ENCODE measurements at regions not wholly inside any gene's neighbourhood (a gene's known extent, or its start where the extent isn't known, plus 50 kb on each side); places are given as distances from the start of the nearest gene placed in this dataset.
"Not testable (repeated sequence)": the region's sequence is repeated elsewhere in the genome, so short reads cannot be mapped to it uniquely, and the experiment has no call there.

GRCh38 chr13:90824032-90824431, 523.5 kb upstream of the MIR17HG start:
- DNase-seq (ENCODE audit: low read depth, low spot score), result no peak
- Histone ChIP-seq H3K27ac (no peak overlapping the region), H3K9me3 (ENCODE audit: low read depth, low read length) (no peaks in the 10 kb centered on the region), H3K36me3 (ENCODE audit: insufficient read depth, low read length) (no peaks in the 10 kb centered on the region), H3K9ac (ENCODE audit: insufficient read length) (no peak overlapping the region), H3K4me3 (no peak overlapping the region)
- TF ChIP-seq EZH2 (IDR thresholded peaks at IDR 0.05) (no peak), FOXP2 (optimal IDR thresholded peaks at IDR 0.05; ENCODE audit: control extremely low read depth, extremely low read length, insufficient read depth) (no peak), POLR2AphosphoS5 (IDR thresholded peaks at IDR 0.05; ENCODE audit: borderline replicate concordance, low read depth, low read length) (no peak)

- Histone ChIP-seq H3K4me3 (no peak overlapping the region), H3K9ac (ENCODE audit: insufficient read length) (no peak overlapping the region), H3K27ac (no peak overlapping the region), H3K9me3 (ENCODE audit: low read depth, low read length) (no peaks in the 10 kb centered on the region), H3K36me3 (ENCODE audit: insufficient read depth, low read length) (no peaks in the 10 kb centered on the region)
- TF ChIP-seq FOXP2 (optimal IDR thresholded peaks at IDR 0.05; ENCODE audit: control extremely low read depth, extremely low read length, insufficient read depth), result no peak
- TF ChIP-seq EZH2 (IDR thresholded peaks at IDR 0.05), result no peak
- no peak for TF ChIP-seq POLR2AphosphoS5 (IDR thresholded peaks at IDR 0.05; ENCODE audit: borderline replicate concordance, low read depth, low read length)
- DNase-seq (ENCODE audit: low read depth, low spot score), result no peak
Measured at GRCh38 chr13:90826688-90827087, 520.8 kb upstream of the MIR17HG start.

- Histone ChIP-seq H3K27ac (no peak overlapping the region), H3K9ac (ENCODE audit: insufficient read length) (no peak overlapping the region), H3K36me3 (ENCODE audit: insufficient read depth, low read length) (no peaks in the 10 kb centered on the region), H3K9me3 (ENCODE audit: low read depth, low read length) (no peaks in the 10 kb centered on the region), H3K4me3 (no peak overlapping the region)
- TF ChIP-seq FOXP2 (optimal IDR thresholded peaks at IDR 0.05; ENCODE audit: control extremely low read depth, extremely low read length, insufficient read depth) (no peak), EZH2 (IDR thresholded peaks at IDR 0.05) (no peak), POLR2AphosphoS5 (IDR thresholded peaks at IDR 0.05; ENCODE audit: borderline replicate concordance, low read depth, low read length) (no peak)
- DNase-seq (ENCODE audit: low read depth, low spot score), result no peak
Measured at GRCh38 chr13:90830782-90831181, 516.7 kb upstream of the MIR17HG start.

GRCh38 chr13:90833951-90834350, 513.5 kb upstream of the MIR17HG start:
- Histone ChIP-seq H3K4me3 (no peak overlapping the region), H3K9ac (ENCODE audit: insufficient read length) (no peak overlapping the region), H3K36me3 (ENCODE audit: insufficient read depth, low read length) (no peaks in the 10 kb centered on the region), H3K27ac (no peak overlapping the region), H3K9me3 (ENCODE audit: low read depth, low read length) (no peaks in the 10 kb centered on the region)
- TF ChIP-seq FOXP2 (optimal IDR thresholded peaks at IDR 0.05; ENCODE audit: control extremely low read depth, extremely low read length, insufficient read depth) (no peak), POLR2AphosphoS5 (IDR thresholded peaks at IDR 0.05; ENCODE audit: borderline replicate concordance, low read depth, low read length) (no peak), EZH2 (IDR thresholded peaks at IDR 0.05) (no peak)
- no peak for DNase-seq (ENCODE audit: low read depth, low spot score)

- Histone ChIP-seq H3K9ac (ENCODE audit: insufficient read length) (no peak overlapping the region), H3K36me3 (ENCODE audit: insufficient read depth, low read length) (no peaks in the 10 kb centered on the region), H3K4me3 (no peak overlapping the region), H3K9me3 (ENCODE audit: low read depth, low read length) (no peaks in the 10 kb centered on the region), H3K27ac (no peak overlapping the region)
- DNase-seq (ENCODE audit: low read depth, low spot score), result no peak
- TF ChIP-seq POLR2AphosphoS5 (IDR thresholded peaks at IDR 0.05; ENCODE audit: borderline replicate concordance, low read depth, low read length) (no peak), FOXP2 (optimal IDR thresholded peaks at IDR 0.05; ENCODE audit: control extremely low read depth, extremely low read length, insufficient read depth) (no peak), EZH2 (IDR thresholded peaks at IDR 0.05) (no peak)
Measured at GRCh38 chr13:90834700-90835099, 512.8 kb upstream of the MIR17HG start.

- no peaks in the 10 kb centered on the region for H3K9me3 ChIP-seq (ENCODE audit: low read depth, low read length)
- H3K36me3 ChIP-seq (ENCODE audit: insufficient read depth, low read length), result no peaks in the 10 kb centered on the region
- no peak overlapping the region for H3K4me3 ChIP-seq
- no peak for TF ChIP-seq EZH2 (IDR thresholded peaks at IDR 0.05)
- TF ChIP-seq POLR2AphosphoS5 (IDR thresholded peaks at IDR 0.05; ENCODE audit: borderline replicate concordance, low read depth, low read length), result no peak
- no peak for TF ChIP-seq FOXP2 (optimal IDR thresholded peaks at IDR 0.05; ENCODE audit: control extremely low read depth, extremely low read length, insufficient read depth)
- H3K27ac ChIP-seq, result no peak overlapping the region
- H3K9ac ChIP-seq (ENCODE audit: insufficient read length), result no peak overlapping the region
- DNase-seq (ENCODE audit: low read depth, low spot score), result no peak
Measured at GRCh38 chr13:90835826-90836225, 511.7 kb upstream of the MIR17HG start.

GRCh38 chr13:90838317-90838960, 509.0 kb upstream of the MIR17HG start:
- Histone ChIP-seq H3K36me3 (ENCODE audit: insufficient read depth, low read length) (no peaks in the 10 kb centered on the region), H3K4me3 (no peak overlapping the region), H3K9me3 (ENCODE audit: low read depth, low read length) (no peaks in the 10 kb centered on the region), H3K27ac (no peak overlapping the region), H3K9ac (ENCODE audit: insufficient read length) (no peak overlapping the region)
- no peak for DNase-seq (ENCODE audit: low read depth, low spot score)
- TF ChIP-seq FOXP2 (optimal IDR thresholded peaks at IDR 0.05; ENCODE audit: control extremely low read depth, extremely low read length, insufficient read depth) (no peak), POLR2AphosphoS5 (IDR thresholded peaks at IDR 0.05; ENCODE audit: borderline replicate concordance, low read depth, low read length) (no peak), EZH2 (IDR thresholded peaks at IDR 0.05) (no peak)

- Histone ChIP-seq H3K9ac (ENCODE audit: insufficient read length) (no peak overlapping the region), H3K9me3 (ENCODE audit: low read depth, low read length) (no peaks in the 10 kb centered on the region), H3K4me3 (no peak overlapping the region), H3K36me3 (ENCODE audit: insufficient read depth, low read length) (no peaks in the 10 kb centered on the region), H3K27ac (no peak overlapping the region)
- no peak for TF ChIP-seq FOXP2 (optimal IDR thresholded peaks at IDR 0.05; ENCODE audit: control extremely low read depth, extremely low read length, insufficient read depth)
- no peak for TF ChIP-seq EZH2 (IDR thresholded peaks at IDR 0.05)
- TF ChIP-seq POLR2AphosphoS5 (IDR thresholded peaks at IDR 0.05; ENCODE audit: borderline replicate concordance, low read depth, low read length), result no peak
- no peak for DNase-seq (ENCODE audit: low read depth, low spot score)
Measured at GRCh38 chr13:90839061-90839460, 508.4 kb upstream of the MIR17HG start.

GRCh38 chr13:90846936-90847335, 500.6 kb upstream of the MIR17HG start:
- no peak overlapping the region for H3K9ac ChIP-seq (ENCODE audit: insufficient read length)
- H3K4me3 ChIP-seq, result no peak overlapping the region
- no peaks in the 10 kb centered on the region for H3K36me3 ChIP-seq (ENCODE audit: insufficient read depth, low read length)
- H3K9me3 ChIP-seq (ENCODE audit: low read depth, low read length), result no peaks in the 10 kb centered on the region
- no peak for TF ChIP-seq POLR2AphosphoS5 (IDR thresholded peaks at IDR 0.05; ENCODE audit: borderline replicate concordance, low read depth, low read length)
- DNase-seq (ENCODE audit: low read depth, low spot score), result no peak
- H3K27ac ChIP-seq, result no peak overlapping the region

GRCh38 chr13:90853666-90854065, 493.8 kb upstream of the MIR17HG start:
- H3K4me3 ChIP-seq; H3K36me3 ChIP-seq (ENCODE audit: insufficient read depth, low read length); H3K9ac ChIP-seq (ENCODE audit: insufficient read length); H3K27ac ChIP-seq; DNase-seq (ENCODE audit: low read depth, low spot score); H3K9me3 ChIP-seq (ENCODE audit: low read depth, low read length): not testable (repeated sequence)
